ENCODE measurements at regions not wholly inside any gene's neighbourhood (a gene's known extent, or its start where the extent isn't known, plus 50 kb on each side); places are given as distances from the start of the nearest gene placed in this dataset.
"Not testable (repeated sequence)": the region's sequence is repeated elsewhere in the genome, so short reads cannot be mapped to it uniquely, and the experiment has no call there.

DNA sequence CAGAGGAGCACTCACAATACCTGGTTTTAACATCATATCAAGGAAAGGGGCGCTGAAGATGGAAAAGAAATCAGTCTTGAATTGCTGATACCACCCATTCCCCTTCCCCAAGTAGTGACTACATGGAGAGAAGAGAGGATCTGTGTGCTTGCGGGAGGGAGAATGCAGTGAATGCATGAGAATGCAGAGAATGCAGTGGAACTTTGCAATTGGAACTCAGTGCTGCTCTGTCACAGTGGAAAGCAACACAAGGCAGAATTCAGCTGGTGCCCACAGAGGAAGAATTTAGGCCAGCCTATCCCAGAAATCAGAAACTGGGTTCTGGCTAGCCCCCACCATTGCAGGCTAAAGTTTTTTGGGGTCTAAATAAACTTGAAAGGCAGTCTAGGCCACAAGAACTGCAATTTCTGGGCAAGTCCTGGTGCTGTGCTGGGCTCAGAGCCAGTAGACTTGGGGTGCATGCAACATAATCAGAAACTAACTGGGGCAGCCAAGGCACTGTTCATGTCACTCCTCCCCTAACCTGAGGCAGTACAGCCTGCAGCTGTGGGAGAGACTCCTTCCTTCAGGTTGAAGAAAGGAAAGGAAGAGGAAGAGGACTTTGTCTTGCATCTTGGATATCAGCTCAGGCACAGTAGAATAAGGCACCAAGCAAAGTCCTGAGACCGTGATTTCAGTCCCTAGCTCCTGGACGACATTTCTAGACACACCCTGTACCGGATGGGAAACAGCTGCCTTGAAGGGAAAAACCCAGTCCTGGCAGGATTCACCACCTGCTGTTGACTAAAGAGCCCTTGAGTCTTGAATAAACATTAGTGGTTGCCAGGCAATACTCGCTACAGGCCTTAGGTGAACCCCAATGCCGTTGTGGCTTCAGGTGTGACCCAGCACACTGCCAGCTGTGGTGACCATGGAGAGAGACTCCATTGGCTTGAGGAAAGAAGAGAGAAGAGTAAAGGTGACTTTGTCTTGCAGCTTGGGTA lies 329.3 kb downstream of the TBL1XR1 start:
- DNase-seq, result no peak

DNA sequence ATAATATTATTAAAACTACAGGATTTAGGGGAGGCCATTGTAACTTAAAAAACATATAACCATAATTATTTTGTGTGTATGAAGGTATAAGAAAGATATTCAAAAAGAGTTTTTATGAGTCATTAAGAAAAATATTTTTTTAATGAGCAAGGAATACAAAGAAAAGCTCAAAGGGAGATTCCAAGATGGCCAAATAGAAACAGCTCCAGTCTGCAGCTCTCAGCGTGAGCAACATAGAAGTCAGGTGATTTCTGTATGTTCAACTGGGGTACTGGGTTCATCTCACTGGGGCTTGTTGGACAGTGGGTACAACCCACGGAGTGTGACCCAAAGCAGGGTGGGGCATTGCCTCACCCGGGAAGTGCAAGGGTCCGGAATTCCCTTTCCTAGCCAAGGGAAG lies 336.1 kb downstream of the TBL1XR1 start:
- no peak for DNase-seq

DNA sequence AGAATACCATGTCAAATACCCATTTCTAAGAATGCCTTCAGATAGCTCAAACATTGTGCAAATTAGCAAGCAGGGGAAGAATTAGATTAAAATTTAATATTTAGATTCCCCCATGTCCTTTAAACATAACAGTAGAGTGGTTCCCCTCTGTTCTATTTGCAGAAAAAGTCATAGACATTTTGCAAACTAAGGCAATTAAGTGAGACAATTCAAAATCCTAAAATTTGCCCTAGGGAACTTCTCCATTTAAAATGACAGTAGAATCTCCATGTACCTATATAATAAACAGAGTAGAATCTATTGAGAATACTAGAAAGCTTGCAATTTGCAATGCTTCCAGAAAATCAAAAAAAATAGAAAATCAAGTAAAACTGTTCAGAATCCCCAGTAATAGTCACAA lies 340.6 kb downstream of the TBL1XR1 start:
- no peak for DNase-seq

DNA sequence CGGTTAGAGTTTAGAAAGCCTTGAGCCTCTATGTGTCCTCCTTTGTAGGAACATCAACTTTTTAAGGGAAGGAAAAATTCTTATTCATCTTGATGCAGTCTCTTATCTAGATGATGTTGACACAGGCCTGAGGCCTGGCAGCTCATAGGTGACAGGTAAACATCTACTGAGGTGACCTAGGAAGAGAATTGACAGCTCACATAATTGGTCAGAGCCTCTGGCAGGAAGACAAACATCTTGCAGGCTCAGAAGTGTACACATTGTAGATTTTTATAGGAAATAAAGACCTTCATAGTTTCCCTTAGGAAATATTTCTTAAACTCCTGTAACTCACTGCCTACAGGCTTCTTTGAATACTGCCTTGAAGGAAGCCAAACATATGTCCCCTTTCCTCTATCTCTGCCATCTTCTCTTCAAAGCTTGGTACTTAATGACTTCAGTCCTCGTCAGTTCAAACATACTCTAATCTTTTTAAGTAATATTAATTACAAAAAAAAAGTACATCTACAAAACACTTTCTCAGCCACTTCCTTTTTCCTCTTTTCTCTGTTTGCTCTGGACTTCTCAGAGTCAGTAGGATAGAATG lies 341.3 kb downstream of the TBL1XR1 start:
- no peak for DNase-seq

DNA sequence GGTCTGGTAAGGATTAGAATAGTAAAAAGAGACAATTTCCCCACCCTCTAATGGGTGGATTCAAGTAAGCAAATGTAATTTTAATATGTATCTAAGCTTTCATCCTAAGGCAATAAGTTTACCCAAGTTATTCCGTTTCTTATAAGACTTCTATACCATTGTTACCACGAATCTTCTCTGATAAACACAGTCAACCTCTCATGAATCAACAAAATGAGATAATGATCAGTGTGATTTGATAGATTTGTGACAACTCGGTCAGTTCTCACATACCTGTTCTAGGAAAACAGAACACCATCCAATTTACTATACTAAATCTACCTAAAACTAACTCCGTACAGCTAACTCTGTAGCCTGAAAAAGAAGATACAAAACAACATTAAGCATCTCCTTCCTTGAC lies 342.1 kb downstream of the TBL1XR1 start:
- no peak for DNase-seq

DNA sequence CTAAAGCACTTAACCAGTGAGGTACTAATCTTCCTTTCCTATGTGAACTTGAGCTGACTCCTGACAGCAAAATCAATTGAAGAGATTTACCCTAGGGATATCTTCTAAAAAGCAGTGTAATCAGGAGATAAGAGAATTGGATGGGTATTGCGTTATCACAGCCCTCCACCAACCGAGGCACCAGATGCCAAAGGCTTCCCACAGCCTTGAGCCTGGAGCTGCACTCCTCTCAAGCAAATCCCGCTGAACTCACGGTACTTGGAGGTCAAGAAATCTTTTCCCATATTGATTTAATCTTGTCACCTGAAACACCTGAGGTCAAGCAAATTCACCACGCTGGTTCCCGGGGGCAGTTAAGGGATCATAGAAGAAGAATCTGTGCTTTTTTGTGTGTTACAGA lies 346.8 kb downstream of the TBL1XR1 start:
- DNase-seq, result no peak

DNA sequence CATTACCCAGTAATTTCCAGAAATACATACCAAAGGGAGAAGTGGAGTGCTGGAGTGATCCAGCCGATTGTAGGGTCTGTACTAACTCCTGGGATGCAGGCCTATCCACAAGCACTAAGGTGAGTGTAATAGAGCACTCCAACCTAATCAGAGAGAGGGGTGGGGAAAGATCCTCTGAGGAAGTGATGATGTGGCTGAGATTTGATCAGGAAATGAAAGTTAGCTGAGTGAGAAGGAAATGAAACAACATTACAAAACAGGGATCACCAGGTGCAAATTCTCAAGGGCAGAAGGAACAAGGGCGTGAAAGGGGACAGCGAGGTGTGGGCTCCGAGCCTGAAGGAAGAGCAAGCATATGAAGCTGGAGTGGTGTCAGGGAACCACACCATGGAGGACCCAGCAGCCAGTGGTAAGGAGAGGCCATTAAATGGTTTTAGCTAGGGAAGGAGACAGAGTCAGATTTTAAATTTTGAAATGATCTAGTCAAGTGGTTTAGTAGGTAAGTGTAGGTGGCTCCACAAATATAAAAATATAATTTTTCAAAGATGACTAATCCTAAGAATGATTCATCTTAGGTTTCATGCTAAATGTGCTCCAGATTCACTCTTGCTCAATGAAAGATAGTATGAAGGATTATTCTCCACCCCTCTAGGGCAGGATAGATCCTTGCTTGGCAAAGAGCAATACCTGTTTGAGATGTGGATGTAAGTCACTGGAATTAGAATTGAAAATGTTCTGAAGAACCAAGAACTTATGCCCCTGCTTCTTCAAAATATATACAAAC lies 348.7 kb downstream of the TBL1XR1 start:
- DNase-seq, result no peak

DNA sequence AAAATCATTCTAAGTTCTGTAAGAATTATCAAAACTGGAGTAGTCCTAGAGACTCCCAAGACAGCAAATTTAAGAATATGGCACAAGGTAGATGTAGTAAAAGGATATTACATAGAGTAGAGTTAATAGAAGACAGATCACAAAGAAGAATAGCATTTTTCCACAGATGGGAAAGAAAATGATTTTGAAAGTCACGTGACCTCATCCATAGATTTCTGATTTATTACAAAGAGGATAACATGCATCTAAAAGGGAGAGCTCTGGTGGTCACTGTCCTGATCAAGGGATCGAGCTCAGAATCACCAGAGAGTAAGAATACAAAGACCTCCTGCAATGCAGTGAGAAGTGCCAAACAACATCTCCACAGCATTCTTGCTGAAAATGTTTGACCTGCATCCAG lies 354.4 kb downstream of the TBL1XR1 start:
- DNase-seq, result no peak

DNA sequence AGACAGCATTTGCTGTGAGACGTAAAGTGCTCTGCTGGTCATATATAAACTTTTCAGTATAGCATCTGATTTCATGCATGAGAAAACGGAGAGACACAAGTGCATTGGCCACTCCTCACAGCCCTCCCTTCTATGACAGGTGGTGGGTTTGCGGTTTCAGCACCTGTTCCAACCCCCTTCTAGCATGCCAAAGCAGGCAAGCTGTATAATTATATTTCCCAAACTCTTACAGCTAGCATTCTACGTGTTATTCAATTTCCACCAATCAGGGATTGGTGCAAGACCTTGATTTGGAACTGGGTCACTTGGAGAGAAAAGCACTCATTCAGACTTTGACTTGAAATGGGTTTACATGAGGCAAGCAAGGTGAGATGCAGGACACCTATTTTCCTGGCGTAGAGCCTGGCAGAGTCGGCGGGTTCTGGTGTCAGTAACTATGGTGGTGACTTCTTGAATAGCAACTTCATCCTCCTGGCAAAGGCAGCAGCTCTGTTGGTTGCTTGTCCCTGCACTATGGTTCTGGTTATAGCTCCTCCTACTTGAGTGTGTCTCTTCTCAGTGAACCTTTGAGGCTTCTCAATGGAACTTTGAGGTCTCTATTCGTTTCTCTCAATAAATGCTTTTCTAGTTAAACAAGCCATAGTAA lies 356.5 kb downstream of the TBL1XR1 start:
- no peak for DNase-seq

DNA sequence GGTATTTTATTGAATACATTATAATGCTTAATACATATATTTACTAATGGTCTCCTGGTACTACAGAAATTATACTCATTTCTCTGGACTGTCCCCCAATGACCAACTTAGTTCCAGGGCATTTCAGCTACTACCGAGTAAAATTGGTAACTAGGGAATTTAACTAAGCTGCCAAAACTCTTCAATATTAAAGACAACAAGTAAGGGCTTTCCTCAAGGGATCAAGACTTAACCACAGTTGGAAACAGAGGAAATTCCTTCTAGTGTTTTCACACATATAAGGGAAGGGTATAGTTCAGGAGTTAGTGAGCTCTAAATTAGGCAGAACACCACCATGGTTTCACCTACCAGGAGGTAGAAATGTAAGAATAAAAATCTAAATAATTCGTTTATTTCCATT lies 357.4 kb downstream of the TBL1XR1 start:
- DNase-seq, result no peak

DNA sequence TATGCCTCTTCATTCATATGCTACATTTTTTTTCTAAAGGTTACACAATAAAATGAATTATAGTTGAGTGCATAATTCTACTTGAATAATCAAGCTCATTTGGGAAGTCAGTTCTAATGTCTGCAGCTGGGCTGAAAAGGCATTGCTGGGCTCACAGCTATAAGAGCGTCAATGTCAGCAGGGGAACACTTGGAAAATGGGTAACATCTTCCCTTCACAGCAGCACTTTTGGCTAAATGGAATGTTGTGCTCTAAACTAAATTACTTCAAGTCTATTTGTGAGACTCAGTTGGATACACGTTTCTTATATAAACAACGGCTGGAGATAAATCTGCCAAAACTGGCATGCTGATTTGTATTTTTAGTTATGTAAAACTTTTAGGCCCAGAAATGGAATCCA lies 357.8 kb downstream of the TBL1XR1 start:
- DNase-seq, result no peak

DNA sequence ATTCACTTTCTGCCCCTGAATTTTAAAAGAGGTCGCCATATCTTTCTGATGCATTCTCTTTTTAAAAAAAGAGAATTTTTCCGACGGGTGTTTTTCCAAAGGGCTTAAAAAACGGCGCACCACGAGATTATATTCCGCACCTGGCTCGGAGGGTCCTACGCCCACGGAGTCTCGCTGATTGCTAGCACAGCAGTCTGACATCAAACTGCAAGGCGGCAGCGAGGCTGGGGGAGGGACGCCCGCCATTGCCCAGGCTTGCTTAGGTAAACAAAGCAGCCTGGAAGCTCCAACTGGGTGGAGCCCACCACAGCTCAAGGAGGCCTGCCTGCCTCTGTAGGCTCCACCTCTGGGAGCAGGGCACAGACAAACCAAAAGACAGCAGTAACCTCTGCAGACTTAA lies 370.0 kb downstream of the TBL1XR1 start:
- not testable (repeated sequence) for DNase-seq

DNA sequence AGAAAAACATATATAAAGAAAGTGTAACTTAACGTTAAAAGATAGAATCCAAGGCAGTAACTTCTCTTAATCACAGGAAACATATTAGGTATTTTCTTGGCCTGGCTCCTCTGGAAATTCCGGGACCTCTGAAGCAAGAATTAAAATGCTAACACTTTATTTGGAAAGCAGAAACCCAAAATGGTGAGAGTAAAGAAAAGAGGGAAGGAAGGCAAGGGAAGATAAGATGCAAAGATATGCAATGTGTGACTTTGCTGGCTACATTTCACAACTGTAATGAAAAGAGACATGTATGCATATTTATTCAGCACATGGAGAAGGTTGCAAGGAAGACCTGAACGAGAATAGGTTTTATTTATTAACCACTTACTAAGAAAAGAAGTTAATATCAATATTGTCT lies 372.5 kb downstream of the TBL1XR1 start:
- DNase-seq, result no peak

DNA sequence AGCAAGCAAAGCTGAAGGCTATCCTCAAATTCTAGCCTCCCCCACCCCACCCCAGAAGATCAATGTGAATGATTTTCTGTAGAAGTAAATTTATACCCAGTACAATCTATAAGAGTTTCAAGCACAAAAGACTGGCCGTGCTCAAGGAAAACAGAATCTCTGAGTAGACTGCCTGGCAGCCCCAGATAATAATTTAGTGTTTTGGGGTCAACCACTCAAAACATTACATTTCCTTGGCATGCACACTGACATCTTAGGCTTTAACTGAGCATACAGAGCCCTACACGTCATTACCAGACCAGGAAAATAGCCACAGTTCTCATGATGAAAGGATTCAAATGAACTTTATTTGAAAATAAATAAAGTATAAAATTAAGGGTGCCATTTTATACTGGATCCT lies 376.5 kb downstream of the TBL1XR1 start:
- no peak for DNase-seq

DNA sequence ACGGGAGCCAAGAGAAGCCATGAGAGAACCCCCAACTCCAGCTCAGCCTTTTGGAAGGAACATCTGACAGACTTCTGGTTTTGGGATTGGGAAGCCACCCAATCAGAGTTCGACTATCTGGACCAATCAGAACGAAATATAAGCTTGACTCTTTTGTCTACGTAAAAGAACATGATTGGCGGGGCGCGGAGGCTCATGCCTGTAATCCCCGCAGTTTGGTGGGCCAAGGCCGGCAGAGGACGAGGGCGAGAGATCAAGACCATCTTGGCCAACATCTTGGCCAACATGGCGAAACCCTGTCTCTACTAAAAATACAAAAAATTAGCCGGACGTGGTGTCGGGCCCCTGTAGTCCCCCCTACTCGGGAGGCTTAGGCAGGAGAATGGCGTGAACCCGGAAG lies 380.3 kb downstream of the TBL1XR1 start:
- DNase-seq, result no peak

DNA sequence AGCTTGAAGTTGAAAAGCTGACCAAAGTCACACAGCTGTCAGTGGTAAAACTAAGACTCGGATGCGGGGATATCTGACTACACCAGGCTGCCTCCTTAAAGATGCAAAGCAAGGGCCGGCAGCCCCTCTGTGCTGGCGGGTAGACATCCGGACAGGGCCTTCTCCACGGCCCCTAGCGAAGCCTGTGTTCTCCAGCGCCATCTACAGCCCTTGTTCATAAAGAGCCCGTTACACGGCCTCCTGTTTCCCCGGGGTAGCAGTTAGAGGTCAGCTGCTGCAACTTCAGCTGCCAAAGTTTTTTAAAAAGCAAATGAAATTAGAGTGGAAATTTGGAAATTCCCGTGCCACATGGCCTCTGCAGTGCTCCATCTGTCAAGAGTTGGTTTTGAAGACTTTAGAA lies 383.0 kb downstream of the TBL1XR1 start:
- DNase-seq, result no peak

DNA sequence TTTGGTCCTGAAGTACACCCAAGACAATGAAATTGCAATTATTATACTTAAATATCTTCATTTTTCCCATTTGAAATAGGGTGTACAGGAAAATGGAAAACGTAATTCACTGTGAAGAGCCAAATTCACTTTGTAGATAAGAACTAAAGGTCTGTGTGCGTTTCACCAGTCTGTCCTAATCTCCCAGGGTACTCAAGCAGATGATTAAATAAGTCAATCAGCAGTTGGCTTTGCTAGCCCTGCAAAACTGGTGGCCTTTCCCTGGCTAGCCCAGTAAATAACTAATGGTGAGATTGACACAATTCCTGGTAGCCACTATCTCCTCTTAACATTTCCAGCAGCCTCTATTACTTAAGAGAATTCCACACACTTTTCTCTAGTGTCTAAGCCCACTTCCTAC lies 389.3 kb downstream of the TBL1XR1 start:
- no peak for DNase-seq

DNA sequence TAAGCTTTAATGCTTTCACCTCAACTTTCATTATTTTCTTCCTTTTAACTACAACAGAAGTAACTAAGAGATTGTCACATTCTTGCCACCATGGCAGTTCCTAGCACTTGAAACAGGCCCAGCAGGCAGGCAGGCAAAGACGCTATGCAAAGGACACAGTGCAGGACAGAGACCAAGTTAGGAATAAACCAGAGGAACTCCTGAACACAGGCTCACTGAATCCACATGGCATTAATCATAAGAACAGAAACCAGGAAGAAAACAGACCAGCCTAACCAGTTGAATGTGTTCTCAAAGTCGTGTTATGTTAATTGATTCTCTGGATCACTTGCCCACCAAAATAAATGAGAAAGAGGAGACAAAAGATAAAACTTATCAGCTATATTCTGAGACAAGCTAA lies 397.6 kb downstream of the TBL1XR1 start:
- no peak for DNase-seq

DNA sequence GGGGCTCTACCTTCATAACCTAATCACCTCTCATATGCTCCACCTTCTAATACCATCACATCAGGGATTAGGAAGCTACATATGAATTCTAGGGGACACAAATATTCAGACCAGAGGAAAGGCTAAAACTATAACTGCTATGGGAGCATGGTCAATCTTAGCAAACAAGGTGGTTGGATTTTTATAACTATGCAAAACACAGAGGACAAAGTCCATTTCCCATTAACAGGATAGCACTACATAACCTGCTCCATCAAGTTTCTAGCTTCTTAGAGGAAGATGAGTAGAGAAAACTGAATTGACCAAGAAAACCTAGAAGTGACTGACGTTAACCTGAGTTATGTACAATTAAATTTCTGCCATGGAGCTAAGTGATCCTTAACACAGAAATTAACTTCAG lies 398.6 kb downstream of the TBL1XR1 start:
- DNase-seq, result no peak

DNA sequence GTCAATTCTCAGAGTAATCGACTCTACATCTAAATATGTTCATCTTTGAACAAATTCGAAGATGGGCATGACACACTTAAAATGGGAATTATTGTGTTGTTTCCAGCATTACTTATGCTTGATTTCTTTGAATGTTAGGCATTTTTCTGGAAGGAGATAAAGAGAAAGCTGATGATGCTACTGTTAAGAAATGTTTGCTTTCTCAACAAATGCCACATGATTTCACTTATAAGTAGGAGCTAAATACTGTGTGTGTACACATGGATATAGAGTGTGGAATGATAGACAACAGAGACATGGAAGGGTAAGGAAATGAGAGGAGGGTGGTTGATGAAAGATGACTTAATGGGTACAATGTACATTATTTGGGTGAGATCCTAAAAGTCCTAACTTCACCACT lies 400.9 kb downstream of the TBL1XR1 start:
- DNase-seq, result no peak

DNA sequence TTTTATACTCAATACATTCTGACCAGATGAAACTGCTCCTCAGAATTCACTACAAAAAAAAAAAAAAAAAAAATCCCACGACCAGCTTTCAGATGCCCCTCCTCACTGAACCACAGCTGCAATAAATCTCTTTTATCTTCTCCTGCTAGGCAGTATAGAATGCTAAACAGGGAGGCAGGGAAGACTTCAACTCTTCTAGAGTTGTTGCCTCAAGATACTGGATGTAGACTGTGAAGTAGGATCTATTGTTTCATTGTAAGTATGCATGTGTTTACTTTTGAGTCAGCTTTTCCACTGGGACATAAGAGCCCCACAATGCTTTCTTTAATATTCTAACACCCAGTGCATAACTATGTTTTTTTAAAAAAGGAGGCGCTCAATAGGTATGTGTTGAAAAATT lies 401.4 kb downstream of the TBL1XR1 start:
- DNase-seq, result no peak

DNA sequence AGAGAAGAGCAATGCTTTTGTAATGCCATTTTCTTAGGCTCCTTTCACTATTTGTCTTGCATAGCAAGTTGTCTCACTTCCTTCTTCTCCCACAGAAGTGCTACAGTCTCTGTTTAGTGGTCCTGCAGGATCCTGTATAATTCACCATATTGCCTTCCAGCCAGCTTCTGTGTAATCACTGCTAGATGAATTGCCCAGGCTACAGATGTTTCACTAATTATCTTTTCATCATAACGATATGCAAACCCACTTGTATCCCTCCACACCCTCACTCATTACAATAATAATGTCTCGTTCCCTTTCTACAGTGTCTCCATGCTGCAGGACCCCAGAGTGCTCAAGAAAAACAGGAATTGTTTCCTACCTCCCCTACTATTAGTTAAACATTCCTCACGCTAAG lies 402.9 kb downstream of the TBL1XR1 start:
- DNase-seq, result no peak

DNA sequence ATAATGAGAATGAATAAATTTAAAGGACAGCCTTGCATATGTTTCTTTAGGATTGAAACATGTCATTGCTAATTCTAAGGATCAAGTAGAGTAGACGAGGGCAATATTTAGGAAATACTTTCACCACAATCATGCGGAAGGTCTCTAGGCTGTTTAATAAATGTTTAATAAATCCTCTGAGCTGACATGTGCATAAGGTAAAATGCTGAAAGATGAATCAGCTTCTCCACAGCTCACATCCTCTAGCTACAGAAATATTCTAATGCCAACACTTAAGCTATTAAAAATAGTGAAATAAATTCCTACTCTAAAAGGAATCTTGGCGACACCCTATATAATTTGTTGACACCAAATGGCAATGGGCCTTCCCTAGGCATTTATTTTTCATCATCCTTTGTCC lies 407.3 kb downstream of the TBL1XR1 start:
- DNase-seq, result no peak
